ENCODE measurements at regions not wholly inside any gene's neighbourhood (a gene's known extent, or its start where the extent isn't known, plus 50 kb on each side); places are given as distances from the start of the nearest gene placed in this dataset.

- H3K4me3 ChIP-seq (ENCODE audit: insufficient read depth, low read length): no peak overlapping the region
- no peak for TF ChIP-seq CTCF (IDR thresholded peaks at IDR 0.05; ENCODE audit: extremely low read depth, low read depth, low read length)
- H2AFZ ChIP-seq (ENCODE audit: low read length): no peak overlapping the region
- H3K79me2 ChIP-seq (ENCODE audit: insufficient read depth, low read length): no peaks in the 10 kb centered on the region
- no peaks in the 10 kb centered on the region for H4K20me1 ChIP-seq (ENCODE audit: insufficient read depth, low read length)
- no peak overlapping the region for H3K27ac ChIP-seq (ENCODE audit: low read depth, low read length)
- H3K4me2 ChIP-seq (ENCODE audit: insufficient read depth, low read length): no peak overlapping the region
- H3K9me3 ChIP-seq (ENCODE audit: low read depth, low read length): peaks cover under 1% of the 10 kb centered on the region
- H3K4me1 ChIP-seq (ENCODE audit: insufficient read depth, low read length): no peaks in the 10 kb centered on the region
- no peaks in the 10 kb centered on the region for H3K36me3 ChIP-seq (ENCODE audit: insufficient read depth, low read length)
- H3K27me3 ChIP-seq (ENCODE audit: insufficient read depth, low read length): no peaks in the 10 kb centered on the region
- DNase-seq (ENCODE audit: insufficient read length, low spot score, missing footprints): no peak
Measured at GRCh38 chr6:96304997-96305396, 216.6 kb upstream of the UFL1 start.

DNA sequence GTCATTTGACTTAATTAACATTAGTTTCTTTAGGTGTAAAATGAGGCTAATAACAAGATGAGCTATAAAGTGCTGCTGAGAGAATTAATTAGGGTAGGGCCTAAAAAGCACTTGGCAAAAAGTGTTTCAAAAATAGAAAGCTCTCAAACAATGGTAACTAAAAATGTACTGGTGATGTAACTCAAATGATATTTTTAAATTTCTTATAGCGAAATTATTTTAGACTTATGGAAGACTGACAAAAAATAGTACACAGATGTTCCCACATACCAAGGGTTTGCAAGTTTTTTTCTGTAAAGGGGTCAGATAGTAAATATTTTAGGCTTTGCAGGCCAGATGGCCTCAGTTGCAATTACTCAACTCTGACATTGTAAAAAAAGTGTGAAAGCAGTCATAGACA is 190.7 kb upstream of the UFL1 start:
- H4K20me1 ChIP-seq (ENCODE audit: insufficient read depth, low read length): no peaks in the 10 kb centered on the region
- no peaks in the 10 kb centered on the region for H3K4me1 ChIP-seq (ENCODE audit: insufficient read depth, low read length)
- no peak overlapping the region for H3K27ac ChIP-seq (ENCODE audit: low read depth, low read length)
- H2AFZ ChIP-seq (ENCODE audit: low read length): no peak overlapping the region
- no peak for DNase-seq (ENCODE audit: insufficient read length, low spot score, missing footprints)
- no peak overlapping the region for H3K4me2 ChIP-seq (ENCODE audit: insufficient read depth, low read length)
- no peaks in the 10 kb centered on the region for H3K36me3 ChIP-seq (ENCODE audit: insufficient read depth, low read length)
- TF ChIP-seq CTCF (IDR thresholded peaks at IDR 0.05; ENCODE audit: extremely low read depth, low read depth, low read length): no peak
- no peaks in the 10 kb centered on the region for H3K27me3 ChIP-seq (ENCODE audit: insufficient read depth, low read length)
- no peak overlapping the region for H3K4me3 ChIP-seq (ENCODE audit: insufficient read depth, low read length)
- H3K9me3 ChIP-seq (ENCODE audit: low read depth, low read length): no peaks in the 10 kb centered on the region
- H3K79me2 ChIP-seq (ENCODE audit: insufficient read depth, low read length): no peaks in the 10 kb centered on the region

DNA sequence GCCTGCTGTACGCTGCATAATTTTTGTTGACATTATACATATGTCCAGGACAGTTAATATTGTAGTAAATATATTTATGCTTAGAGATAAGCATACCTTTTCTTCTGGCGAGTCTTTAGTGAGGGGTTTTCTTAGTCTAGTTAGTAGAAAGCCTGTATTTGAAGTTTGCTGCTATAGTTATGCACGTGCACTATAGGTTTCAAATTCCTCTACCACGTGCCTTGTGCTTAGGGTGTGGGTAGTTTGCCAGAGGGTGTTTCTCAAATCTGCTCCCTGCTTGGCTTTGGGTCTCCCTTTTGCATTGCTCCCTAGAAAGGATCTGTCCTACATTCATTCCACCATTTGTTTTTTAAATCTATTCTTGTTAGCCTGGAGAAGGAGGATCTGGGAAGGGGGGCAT is 181.4 kb upstream of the UFL1 start:
- H3K4me1 ChIP-seq (ENCODE audit: insufficient read depth, low read length): no peaks in the 10 kb centered on the region
- no peak overlapping the region for H3K27ac ChIP-seq (ENCODE audit: low read depth, low read length)
- no peak overlapping the region for H3K4me3 ChIP-seq (ENCODE audit: insufficient read depth, low read length)
- peaks cover 2% of the 10 kb centered on the region for H3K9me3 ChIP-seq (ENCODE audit: low read depth, low read length)
- DNase-seq (ENCODE audit: insufficient read length, low spot score, missing footprints): no peak
- H3K36me3 ChIP-seq (ENCODE audit: insufficient read depth, low read length): no peaks in the 10 kb centered on the region
- H3K27me3 ChIP-seq (ENCODE audit: insufficient read depth, low read length): no peaks in the 10 kb centered on the region
- H3K79me2 ChIP-seq (ENCODE audit: insufficient read depth, low read length): no peaks in the 10 kb centered on the region
- TF ChIP-seq CTCF (IDR thresholded peaks at IDR 0.05; ENCODE audit: extremely low read depth, low read depth, low read length): no peak
- no peak overlapping the region for H3K4me2 ChIP-seq (ENCODE audit: insufficient read depth, low read length)
- no peaks in the 10 kb centered on the region for H4K20me1 ChIP-seq (ENCODE audit: insufficient read depth, low read length)
- no peak overlapping the region for H2AFZ ChIP-seq (ENCODE audit: low read length)

GRCh38 chr6:96345501-96345900 is 176.1 kb upstream of the UFL1 start:
- H3K27ac ChIP-seq (ENCODE audit: low read depth, low read length): no peak overlapping the region
- no peaks in the 10 kb centered on the region for H3K36me3 ChIP-seq (ENCODE audit: insufficient read depth, low read length)

More at GRCh38 chr6:96345501-96345900, 176.1 kb upstream of the UFL1 start:
- Histone ChIP-seq H3K27me3 (ENCODE audit: insufficient read depth, low read length) (no peaks in the 10 kb centered on the region), H3K4me2 (ENCODE audit: insufficient read depth, low read length) (no peak overlapping the region), H3K79me2 (ENCODE audit: insufficient read depth, low read length) (no peaks in the 10 kb centered on the region), H3K9me3 (ENCODE audit: low read depth, low read length) (peaks cover 4% of the 10 kb centered on the region), H4K20me1 (ENCODE audit: insufficient read depth, low read length) (no peaks in the 10 kb centered on the region), H2AFZ (ENCODE audit: low read length) (no peak overlapping the region), H3K4me1 (ENCODE audit: insufficient read depth, low read length) (no peaks in the 10 kb centered on the region), H3K4me3 (ENCODE audit: insufficient read depth, low read length) (no peak overlapping the region)
- no peak for DNase-seq (ENCODE audit: insufficient read length, low spot score, missing footprints)
- TF ChIP-seq CTCF (IDR thresholded peaks at IDR 0.05; ENCODE audit: extremely low read depth, low read depth, low read length): no peak
